ENCODE measurements at regions not wholly inside any gene's neighbourhood (a gene's known extent, or its start where the extent isn't known, plus 50 kb on each side); places are given as distances from the start of the nearest gene placed in this dataset.

GRCh38 chr2:123262856-123263255, 762.2 kb upstream of the CNTNAP5 start:
- intact Hi-C loops (cut with DNase I; ENCODE audit: low total_unique reads): no loop called here
- H3K27ac ChIP-seq: no peak overlapping the region
- TF ChIP-seq, protein P1, sequence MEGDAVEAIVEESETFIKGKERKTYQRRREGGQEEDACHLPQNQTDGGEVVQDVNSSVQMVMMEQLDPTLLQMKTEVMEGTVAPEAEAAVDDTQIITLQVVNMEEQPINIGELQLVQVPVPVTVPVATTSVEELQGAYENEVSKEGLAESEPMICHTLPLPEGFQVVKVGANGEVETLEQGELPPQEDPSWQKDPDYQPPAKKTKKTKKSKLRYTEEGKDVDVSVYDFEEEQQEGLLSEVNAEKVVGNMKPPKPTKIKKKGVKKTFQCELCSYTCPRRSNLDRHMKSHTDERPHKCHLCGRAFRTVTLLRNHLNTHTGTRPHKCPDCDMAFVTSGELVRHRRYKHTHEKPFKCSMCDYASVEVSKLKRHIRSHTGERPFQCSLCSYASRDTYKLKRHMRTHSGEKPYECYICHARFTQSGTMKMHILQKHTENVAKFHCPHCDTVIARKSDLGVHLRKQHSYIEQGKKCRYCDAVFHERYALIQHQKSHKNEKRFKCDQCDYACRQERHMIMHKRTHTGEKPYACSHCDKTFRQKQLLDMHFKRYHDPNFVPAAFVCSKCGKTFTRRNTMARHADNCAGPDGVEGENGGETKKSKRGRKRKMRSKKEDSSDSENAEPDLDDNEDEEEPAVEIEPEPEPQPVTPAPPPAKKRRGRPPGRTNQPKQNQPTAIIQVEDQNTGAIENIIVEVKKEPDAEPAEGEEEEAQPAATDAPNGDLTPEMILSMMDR (IDR thresholded peaks at IDR 0.05): no peak
- no peak for DNase-seq
- H3K27me3 ChIP-seq: no peaks in the 10 kb centered on the region
- H3K4me3 ChIP-seq: no peak overlapping the region
- H3K36me3 ChIP-seq: no peaks in the 10 kb centered on the region
- H3K9me3 ChIP-seq: no peaks in the 10 kb centered on the region
- H3K4me1 ChIP-seq: no peaks in the 10 kb centered on the region

GRCh38 chr2:123283431-123283830, 741.7 kb upstream of the CNTNAP5 start:
- intact Hi-C loops (cut with DNase I; ENCODE audit: low total_unique reads): no loop called here
- Histone ChIP-seq H3K9me3 (no peaks in the 10 kb centered on the region), H3K36me3 (no peaks in the 10 kb centered on the region), H3K27me3 (no peaks in the 10 kb centered on the region), H3K4me1 (no peaks in the 10 kb centered on the region), H3K4me3 (no peak overlapping the region), H3K27ac (no peak overlapping the region)
- TF ChIP-seq, protein P1 (IDR thresholded peaks at IDR 0.05): no peak
- DNase-seq: no peak

- Histone ChIP-seq H3K4me1 (no peaks in the 10 kb centered on the region), H3K27ac (no peak overlapping the region), H3K9me3 (peaks cover 0 to 3% (median 0%) of the 10 kb centered on the region in 3 donors), H3K27me3 (no peaks in the 10 kb centered on the region), H3K36me3 (no peaks in the 10 kb centered on the region), H3K4me3 (no peak overlapping the region)
- DNase-seq: no peak
- TF ChIP-seq, protein P1 (IDR thresholded peaks at IDR 0.05): no peak
- intact Hi-C loops (cut with DNase I; ENCODE audit: low total_unique reads): no loop called here
These were observed 721.4 kb upstream of the CNTNAP5 start for GRCh38 chr2:123303731-123304130.
